ENCODE measurements at regions not wholly inside any gene's neighbourhood (a gene's known extent, or its start where the extent isn't known, plus 50 kb on each side); places are given as distances from the start of the nearest gene placed in this dataset.

- no peak for TF ChIP-seq CTCF (IDR thresholded peaks at IDR 0.05; ENCODE audit: insufficient read depth, low read length, poor library complexity, severe bottlenecking)
- no peak for TF ChIP-seq EZH2phosphoT487 (conservative IDR thresholded peaks at IDR 0.05; ENCODE audit: low read length)
These were observed 855.9 kb downstream of the LTN1 start for GRCh38 chr21:28136656-28137255.
